GM23248 (cell line): ENCODE measurements at regions not wholly inside any gene's neighbourhood (a gene's known extent, or its start where the extent isn't known, plus 50 kb on each side); places are given as distances from the start of the nearest gene placed in this dataset.
A peak's percentile ranks its signal among the peaks of the same experiment; 100 is the strongest.

Experiments
- DNase-seq: peaks from one replicate; pipeline ENCODE4 v3.0.0-alpha.2; 2015
- H2AFZ ChIP-seq: fragments of 200-600 bp; sonication (generic); 2 replicates; pipeline ENCODE4 v1.6.1; 2016; ENCODE audit warnings: antibody characterized with exemption
- H3F3A ChIP-seq: fragments of 200-600 bp; sonication (generic); 2 replicates; pipeline ENCODE4 v1.6.1; 2016; ENCODE audit warnings: mild to moderate bottlenecking, antibody characterized with exemption, mixed run types; ENCODE audit not compliant: insufficient read depth
- H3K27ac ChIP-seq: fragments of 200-600 bp; sonication (generic); 2 replicates; pipeline ENCODE4 v1.5.1; 2016; ENCODE audit warnings: mild to moderate bottlenecking
- H3K27me3 ChIP-seq: fragments of 200-600 bp; sonication (generic); replicated peaks from 2 replicates; pipeline ENCODE4 v1.6.1; 2016; ENCODE audit warnings: mild to moderate bottlenecking; ENCODE audit not compliant: insufficient read depth
- H3K36me3 ChIP-seq: fragments of 200-600 bp; sonication (generic); 2 replicates; pipeline ENCODE4 v1.6.1; 2016; ENCODE audit warnings: low read depth, mild to moderate bottlenecking
- H3K4me1 ChIP-seq: fragments of 200-600 bp; sonication (generic); 2 replicates; pipeline ENCODE4 v1.6.1; 2016; ENCODE audit warnings: mild to moderate bottlenecking; ENCODE audit not compliant: insufficient read depth
- H3K4me2 ChIP-seq: fragments of 200-600 bp; sonication (generic); one replicate; pipeline ENCODE4 v1.6.1; 2016; ENCODE audit warnings: mild to moderate bottlenecking; ENCODE audit not compliant: unreplicated experiment
- H3K4me3 ChIP-seq: fragments of 200-600 bp; sonication (generic); 2 replicates; pipeline ENCODE4 v1.5.1; 2016; ENCODE audit warnings: mild to moderate bottlenecking
- H3K79me2 ChIP-seq: fragments of 200-600 bp; sonication (generic); 2 replicates; pipeline ENCODE4 v1.6.1; 2016; ENCODE audit warnings: mild to moderate bottlenecking; ENCODE audit not compliant: insufficient read depth
- H3K9ac ChIP-seq: fragments of 200-600 bp; sonication (generic); 2 replicates; pipeline ENCODE4 v1.6.1; 2016; ENCODE audit warnings: mild to moderate bottlenecking
- H3K9me2 ChIP-seq: fragments of 200-600 bp; sonication (generic); 2 replicates; pipeline ENCODE4 v1.6.1; 2016; ENCODE audit warnings: mixed run types, mild to moderate bottlenecking, moderate library complexity; ENCODE audit not compliant: insufficient read depth
- H3K9me3 ChIP-seq: fragments of 200-600 bp; sonication (generic); one replicate; pipeline ENCODE4 v1.6.1; 2017; ENCODE audit warnings: low read depth
- H4K20me1 ChIP-seq: fragments of 200-600 bp; sonication (generic); 2 replicates; pipeline ENCODE4 v1.6.0; 2016; ENCODE audit not compliant: insufficient read depth
- EZH2 ChIP-seq: fragments of 200-600 bp; sonication (generic); IDR thresholded peaks from 2 replicates; pipeline ENCODE4 v1.6.1; 2018; ENCODE audit warnings: antibody characterized with exemption, mild to moderate bottlenecking; ENCODE audit not compliant: insufficient read depth, poor library complexity, severe bottlenecking
- EZH2phosphoT487 ChIP-seq: fragments of 200-600 bp; sonication (generic); IDR thresholded peaks from 2 replicates; pipeline ENCODE4 v1.6.1; 2018; ENCODE audit warnings: antibody characterized with exemption, moderate library complexity, mild to moderate bottlenecking, low read depth; ENCODE audit not compliant: insufficient read depth
- WGBS, 2 experiments: methylation state at CpG; one replicate each; pipeline ENCODE4 v1.1.6; 2015 to 2017; ENCODE audit warnings: low lambda C conversion rate in 2 of 2, low coverage in 1 of 2; ENCODE audit errors: missing lambda C conversion rate in 2 of 2; 5-methylcytosine and 5-hydroxymethylcytosine counted together
- in situ Hi-C: fragments of 300-500 bp; cut with MboI; formaldehyde crosslinking; loops from 2 replicates; pipeline ENCODE4 v1.15.0; 2020

DNA sequence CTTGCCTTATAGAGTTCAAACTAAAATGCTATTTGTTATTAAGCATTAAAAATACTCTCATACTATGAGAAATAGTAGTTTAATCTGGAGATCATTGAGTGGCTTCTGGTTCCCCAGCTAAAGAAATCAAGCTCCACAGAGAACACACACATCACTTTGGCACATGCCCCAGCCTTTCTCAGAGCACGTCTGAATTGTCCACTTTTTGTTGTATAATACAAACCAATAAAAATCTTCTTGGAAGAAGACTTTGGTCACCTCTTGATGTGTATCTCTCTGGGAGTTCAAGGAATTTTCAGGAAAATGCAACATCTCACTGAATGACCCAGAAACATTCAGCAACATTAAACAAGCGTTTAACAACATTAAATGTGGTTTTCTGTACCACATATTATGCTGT is 413.9 kb downstream of the GALC start:
- H3K79me2 ChIP-seq, result no peaks in the 10 kb centered on the region
- no peaks in the 10 kb centered on the region for H3K27me3 ChIP-seq
- H3K4me1 ChIP-seq, result no peaks in the 10 kb centered on the region
- no peaks in the 10 kb centered on the region for H3K36me3 ChIP-seq
- H3K9ac ChIP-seq, result no peak overlapping the region
- H2AFZ ChIP-seq, result no peak overlapping the region
- H3K9me3 ChIP-seq, result no peaks in the 10 kb centered on the region
- H4K20me1 ChIP-seq, result no peaks in the 10 kb centered on the region
- 7 to 10% methylated on average over 2 of the region's 2 CpGs for WGBS, 2 experiments
- no peaks in the 10 kb centered on the region for H3F3A ChIP-seq
- no peaks in the 10 kb centered on the region for H3K9me2 ChIP-seq
- DNase-seq, result no peak
- H3K4me2 ChIP-seq, result no peak overlapping the region
- TF ChIP-seq EZH2phosphoT487 (no peak), EZH2 (no peak)
- H3K4me3 ChIP-seq, result no peak overlapping the region
- H3K27ac ChIP-seq, result no peak overlapping the region
- in situ Hi-C loops, result no loop called here

DNA sequence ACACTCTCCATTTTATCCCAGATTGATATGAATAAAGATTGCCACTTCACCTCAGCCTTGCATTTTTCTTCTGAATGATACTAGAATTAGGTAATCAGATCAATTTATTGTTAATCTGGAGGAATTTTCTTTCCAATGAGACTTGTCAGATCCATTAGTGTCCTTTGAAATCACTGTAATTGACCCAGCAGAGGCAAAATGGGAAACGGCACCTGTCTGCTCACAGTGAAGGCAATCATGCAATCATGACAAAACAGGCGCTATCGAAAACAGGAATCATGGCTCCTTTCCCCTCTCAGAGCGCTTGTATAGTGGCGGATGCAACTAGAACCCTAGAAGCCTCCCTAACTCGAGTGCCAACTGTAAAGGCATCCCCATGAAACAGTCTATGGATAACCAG is 417.6 kb downstream of the GALC start:
- H2AFZ ChIP-seq, result no peak overlapping the region
- no peaks in the 10 kb centered on the region for H3K9me3 ChIP-seq
- no peaks in the 10 kb centered on the region for H3K36me3 ChIP-seq
- no peaks in the 10 kb centered on the region for H3K4me1 ChIP-seq
- no peak overlapping the region for H3K27ac ChIP-seq
- TF ChIP-seq EZH2phosphoT487, result no peak
- TF ChIP-seq EZH2, result no peak
- H4K20me1 ChIP-seq, result no peaks in the 10 kb centered on the region
- no peaks in the 10 kb centered on the region for H3K27me3 ChIP-seq
- DNase-seq, result no peak
- H3K79me2 ChIP-seq, result no peaks in the 10 kb centered on the region
- no peak overlapping the region for H3K9ac ChIP-seq
- 35 to 37% methylated on average over 6 of the region's 6 CpGs for WGBS, 2 experiments
- no peak overlapping the region for H3K4me2 ChIP-seq
- H3K9me2 ChIP-seq, result no peaks in the 10 kb centered on the region
- H3K4me3 ChIP-seq, result no peak overlapping the region
- no peaks in the 10 kb centered on the region for H3F3A ChIP-seq
- in situ Hi-C loops, result no loop called here

DNA sequence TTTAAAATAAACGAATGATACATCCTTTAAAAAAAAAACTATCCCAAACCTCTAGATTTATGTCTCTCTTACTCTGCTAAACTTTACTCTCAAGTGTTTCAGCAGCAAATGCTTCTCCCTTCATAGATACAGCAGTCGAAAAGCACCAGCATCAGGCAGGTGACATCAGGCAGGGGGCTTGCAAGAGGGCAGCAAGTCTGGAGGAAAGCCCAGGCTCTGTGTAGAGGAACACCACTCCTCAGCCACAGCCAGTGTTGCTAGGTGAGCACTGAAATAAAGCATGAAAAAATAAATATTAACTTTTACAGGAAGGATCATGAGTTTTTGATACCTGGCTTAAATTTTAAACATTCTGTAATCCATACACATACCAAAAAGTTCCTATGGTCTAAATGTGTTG is 419.4 kb downstream of the GALC start:
- no peaks in the 10 kb centered on the region for H3K79me2 ChIP-seq
- no peak for DNase-seq
- no peak overlapping the region for H3K4me2 ChIP-seq
- H3K9ac ChIP-seq, result no peak overlapping the region
- no peaks in the 10 kb centered on the region for H3K27me3 ChIP-seq
- no peaks in the 10 kb centered on the region for H3K9me3 ChIP-seq
- no peaks in the 10 kb centered on the region for H3K9me2 ChIP-seq
- in situ Hi-C loops, result no loop called here
- 4 to 6% methylated on average over 2 of the region's 2 CpGs for WGBS, 2 experiments
- H4K20me1 ChIP-seq, result no peaks in the 10 kb centered on the region
- no peak overlapping the region for H3K4me3 ChIP-seq
- TF ChIP-seq EZH2phosphoT487, result no peak
- TF ChIP-seq EZH2, result no peak
- H2AFZ ChIP-seq, result no peak overlapping the region
- no peak overlapping the region for H3K27ac ChIP-seq
- no peaks in the 10 kb centered on the region for H3K36me3 ChIP-seq
- H3F3A ChIP-seq, result no peaks in the 10 kb centered on the region
- no peaks in the 10 kb centered on the region for H3K4me1 ChIP-seq

DNA sequence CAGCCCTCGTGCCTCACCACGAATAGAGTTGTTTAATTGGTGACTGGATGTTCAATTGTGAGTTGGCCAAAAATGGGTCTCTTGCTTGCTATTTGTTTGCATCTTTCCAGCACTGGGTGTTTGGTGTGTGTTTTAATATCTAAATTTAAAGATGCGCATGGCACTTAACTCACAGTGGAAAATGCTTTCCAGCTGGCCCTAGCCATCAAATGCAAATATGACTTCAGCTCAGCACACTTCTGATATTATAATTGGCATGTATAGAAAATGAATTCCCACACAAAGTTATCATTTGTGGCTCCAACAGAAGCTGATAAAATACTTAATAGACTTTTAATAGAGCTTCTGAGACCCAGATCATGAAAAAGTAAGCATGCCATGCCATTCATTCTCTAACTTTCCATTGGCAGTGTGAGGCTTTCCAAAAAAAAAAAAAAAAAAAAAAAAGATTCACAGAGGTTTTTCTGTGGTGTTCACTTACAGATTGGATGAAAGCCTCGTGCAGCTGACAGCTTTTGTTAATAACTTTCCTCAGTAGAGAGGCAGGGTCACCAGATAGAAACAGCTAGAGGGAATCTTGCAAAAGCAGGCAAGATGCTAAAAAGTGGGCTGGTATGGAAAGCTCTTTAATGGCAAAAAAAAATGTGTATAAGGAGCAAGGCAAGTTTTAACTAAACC is 425.2 kb downstream of the GALC start:
- no peaks in the 10 kb centered on the region for H3K4me1 ChIP-seq
- no peak for DNase-seq
- no peak overlapping the region for H3K4me2 ChIP-seq
- in situ Hi-C loops, result no loop called here
- H3F3A ChIP-seq, result no peaks in the 10 kb centered on the region
- 11 to 12% methylated on average over 4 of the region's 4 CpGs for WGBS, 2 experiments
- no peak overlapping the region for H3K4me3 ChIP-seq
- no peaks in the 10 kb centered on the region for H3K9me2 ChIP-seq
- H3K79me2 ChIP-seq, result no peaks in the 10 kb centered on the region
- H3K27ac ChIP-seq, result no peak overlapping the region
- H3K27me3 ChIP-seq, result no peaks in the 10 kb centered on the region
- no peaks in the 10 kb centered on the region for H3K36me3 ChIP-seq
- TF ChIP-seq EZH2, result no peak
- TF ChIP-seq EZH2phosphoT487, result no peak
- no peak overlapping the region for H2AFZ ChIP-seq
- no peaks in the 10 kb centered on the region for H3K9me3 ChIP-seq
- no peaks in the 10 kb centered on the region for H4K20me1 ChIP-seq
- no peak overlapping the region for H3K9ac ChIP-seq

DNA sequence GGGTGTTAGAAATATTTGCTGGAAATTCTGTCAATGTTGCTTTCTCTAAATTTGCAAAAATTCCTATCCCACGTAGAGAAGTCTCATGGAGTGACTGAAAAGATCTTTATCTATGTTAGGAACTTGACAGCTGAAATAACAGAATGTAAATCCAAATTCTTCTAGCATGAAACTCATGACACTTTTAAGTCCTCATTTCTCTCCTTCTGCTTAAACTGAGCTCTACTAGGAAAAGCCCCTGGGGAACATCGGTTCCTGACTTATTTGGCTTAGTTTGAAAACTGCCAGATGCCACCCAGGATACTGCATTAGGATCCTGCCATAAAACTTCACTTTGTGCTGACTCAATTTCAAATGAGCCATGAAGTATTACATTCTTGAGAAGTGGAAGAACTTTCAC is 426.0 kb downstream of the GALC start:
- Histone ChIP-seq H3K27ac (no peak overlapping the region), H3K9me2 (no peaks in the 10 kb centered on the region), H2AFZ (no peak overlapping the region), H3K36me3 (no peaks in the 10 kb centered on the region), H3K9ac (no peak overlapping the region), H3K27me3 (no peaks in the 10 kb centered on the region), H3K4me2 (no peak overlapping the region), H3K9me3 (no peaks in the 10 kb centered on the region), H3K4me3 (no peak overlapping the region), H4K20me1 (no peaks in the 10 kb centered on the region), H3K79me2 (no peaks in the 10 kb centered on the region), H3K4me1 (no peaks in the 10 kb centered on the region), H3F3A (no peaks in the 10 kb centered on the region)
- in situ Hi-C loops, result no loop called here
- peak; percentile 3 for DNase-seq
- no peak for TF ChIP-seq EZH2
- TF ChIP-seq EZH2phosphoT487, result no peak
- 2% methylated on average over 2 of the region's 2 CpGs for whole genome bisulfite sequencing, 2 experiments
